Body of pancreas (tissue), 4 donors: ENCODE measurements at regions not wholly inside any gene's neighbourhood (a gene's known extent, or its start where the extent isn't known, plus 50 kb on each side); places are given as distances from the start of the nearest gene placed in this dataset.

ENCODE experiments used
- CTCF ChIP-seq, 7 experiments: fragments of 450-650 bp in 4 of 7; fragments of 200-600 bp in 3 of 7; sonication (generic) in 3 of 7; IDR thresholded peaks; one replicate each; pipeline ENCODE4 v1.5.1; 2016 to 2019; ENCODE audit warnings: antibody characterized with exemption in 7 of 7
- POLR2A ChIP-seq, 3 donors: fragments of 450-650 bp; IDR thresholded peaks; one replicate each; pipeline ENCODE4 v1.6.1; 2016; ENCODE audit warnings: antibody characterized with exemption in 3 of 3, mild to moderate bottlenecking in 2 of 3

DNA sequence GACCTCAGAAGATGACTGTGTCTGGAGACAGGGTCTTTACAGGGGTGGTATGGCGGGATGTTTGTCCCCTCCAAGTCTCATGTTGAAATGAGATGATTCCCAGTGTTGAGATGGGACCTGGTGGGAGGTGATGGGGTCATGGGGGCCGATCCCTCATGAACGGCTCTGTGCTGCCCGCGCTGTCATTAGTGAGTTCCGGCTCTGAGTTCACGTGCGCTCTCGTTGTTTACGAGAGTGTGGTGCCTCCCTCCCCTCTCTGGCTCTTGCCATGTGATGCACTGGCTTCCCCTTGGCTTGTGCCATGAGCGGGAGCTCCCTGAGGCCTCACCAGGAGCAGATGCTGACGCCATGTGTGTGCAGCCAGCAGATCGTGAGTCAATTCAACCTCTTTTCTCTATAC is 830.8 kb downstream of the TBC1D22A start:
- no peak for TF ChIP-seq CTCF (IDR thresholded peaks at IDR 0.05)
- no peak for TF ChIP-seq POLR2A (IDR thresholded peaks at IDR 0.05)
